ENCODE measurements at regions not wholly inside any gene's neighbourhood (a gene's known extent, or its start where the extent isn't known, plus 50 kb on each side); places are given as distances from the start of the nearest gene placed in this dataset.
A peak's percentile ranks its signal among the peaks of the same experiment; 100 is the strongest.

DNA sequence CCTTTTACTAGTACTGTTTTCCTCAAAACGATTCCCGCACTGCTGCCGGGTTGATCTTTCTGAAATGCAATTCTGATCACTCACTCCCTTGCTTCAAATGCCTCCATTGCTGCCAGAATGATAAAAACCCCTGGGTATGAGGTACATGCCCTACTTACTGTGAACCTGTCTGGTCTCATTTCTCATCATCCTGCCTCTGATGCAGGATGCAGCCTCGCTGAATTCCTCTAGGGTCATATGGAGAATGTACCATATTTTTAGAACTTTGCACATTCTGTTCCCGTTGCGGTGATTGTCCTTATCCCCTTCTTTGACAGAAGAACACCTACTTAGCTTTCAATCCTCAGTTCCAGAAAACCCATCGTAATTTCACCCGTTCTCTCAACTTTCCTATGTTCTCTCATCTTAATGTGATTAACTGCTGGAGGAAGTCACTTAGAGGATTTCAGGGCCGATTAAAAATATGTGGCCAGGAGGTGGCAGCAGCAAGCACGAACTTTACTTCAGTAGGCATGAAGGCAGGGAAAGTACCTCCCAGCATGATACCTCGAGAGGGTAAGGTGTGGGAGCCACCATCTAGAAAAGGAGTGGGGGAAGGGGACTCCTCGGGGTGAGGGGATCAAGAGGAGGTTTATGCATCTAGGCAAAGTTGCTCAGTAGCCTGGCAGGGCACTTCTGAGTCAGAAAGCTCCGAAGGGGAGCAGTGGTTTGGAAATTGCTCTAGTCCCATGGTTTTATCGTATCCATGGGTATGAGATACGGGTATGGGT, 361.5 kb upstream of the ZP4 start:
- TF ChIP-seq, protein P1, sequence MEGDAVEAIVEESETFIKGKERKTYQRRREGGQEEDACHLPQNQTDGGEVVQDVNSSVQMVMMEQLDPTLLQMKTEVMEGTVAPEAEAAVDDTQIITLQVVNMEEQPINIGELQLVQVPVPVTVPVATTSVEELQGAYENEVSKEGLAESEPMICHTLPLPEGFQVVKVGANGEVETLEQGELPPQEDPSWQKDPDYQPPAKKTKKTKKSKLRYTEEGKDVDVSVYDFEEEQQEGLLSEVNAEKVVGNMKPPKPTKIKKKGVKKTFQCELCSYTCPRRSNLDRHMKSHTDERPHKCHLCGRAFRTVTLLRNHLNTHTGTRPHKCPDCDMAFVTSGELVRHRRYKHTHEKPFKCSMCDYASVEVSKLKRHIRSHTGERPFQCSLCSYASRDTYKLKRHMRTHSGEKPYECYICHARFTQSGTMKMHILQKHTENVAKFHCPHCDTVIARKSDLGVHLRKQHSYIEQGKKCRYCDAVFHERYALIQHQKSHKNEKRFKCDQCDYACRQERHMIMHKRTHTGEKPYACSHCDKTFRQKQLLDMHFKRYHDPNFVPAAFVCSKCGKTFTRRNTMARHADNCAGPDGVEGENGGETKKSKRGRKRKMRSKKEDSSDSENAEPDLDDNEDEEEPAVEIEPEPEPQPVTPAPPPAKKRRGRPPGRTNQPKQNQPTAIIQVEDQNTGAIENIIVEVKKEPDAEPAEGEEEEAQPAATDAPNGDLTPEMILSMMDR (IDR thresholded peaks at IDR 0.05; ENCODE audit: insufficient read depth, low read length, severe bottlenecking) = peak; percentile 46
- peak; percentile 13 for FAIRE-seq
- Histone ChIP-seq H3K27me3 (ENCODE audit: control insufficient read depth, insufficient read depth, low read length) (no peaks in the 10 kb centered on the region), H3K4me3 (ENCODE audit: low read depth, low read length) (no peak overlapping the region), H3K36me3 (ENCODE audit: control insufficient read depth, insufficient read depth, low read length) (no peaks in the 10 kb centered on the region)
- DNase-seq (ENCODE audit: low read depth) = peak; percentile 40

DNA sequence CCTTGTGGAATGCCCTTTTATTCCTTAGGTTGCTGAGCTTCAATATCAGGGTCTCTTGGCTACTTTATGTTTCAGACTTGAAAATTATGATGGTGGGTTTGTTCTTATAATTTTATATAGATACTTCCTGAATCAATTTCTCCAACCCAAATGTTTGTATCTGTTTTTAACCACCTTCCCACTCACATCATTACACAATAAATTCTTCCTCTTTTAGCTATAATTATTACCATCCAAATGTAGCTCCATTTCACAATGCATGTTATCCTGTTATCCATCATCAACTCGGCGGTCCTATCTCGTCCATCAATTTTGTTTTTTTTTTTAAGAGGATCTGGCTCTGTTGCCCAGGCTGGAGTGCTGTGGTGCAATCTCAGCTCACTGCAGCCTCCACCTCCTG, 357.6 kb upstream of the ZP4 start:
- Histone ChIP-seq H3K4me3 (ENCODE audit: low read depth, low read length) (no peak overlapping the region), H3K27me3 (ENCODE audit: control insufficient read depth, insufficient read depth, low read length) (no peaks in the 10 kb centered on the region), H3K36me3 (ENCODE audit: control insufficient read depth, insufficient read depth, low read length) (no peaks in the 10 kb centered on the region)
- no peak for DNase-seq (ENCODE audit: low read depth)
- TF ChIP-seq, protein P1 (IDR thresholded peaks at IDR 0.05; ENCODE audit: insufficient read depth, low read length, severe bottlenecking) = no peak
- no peak for FAIRE-seq

DNA sequence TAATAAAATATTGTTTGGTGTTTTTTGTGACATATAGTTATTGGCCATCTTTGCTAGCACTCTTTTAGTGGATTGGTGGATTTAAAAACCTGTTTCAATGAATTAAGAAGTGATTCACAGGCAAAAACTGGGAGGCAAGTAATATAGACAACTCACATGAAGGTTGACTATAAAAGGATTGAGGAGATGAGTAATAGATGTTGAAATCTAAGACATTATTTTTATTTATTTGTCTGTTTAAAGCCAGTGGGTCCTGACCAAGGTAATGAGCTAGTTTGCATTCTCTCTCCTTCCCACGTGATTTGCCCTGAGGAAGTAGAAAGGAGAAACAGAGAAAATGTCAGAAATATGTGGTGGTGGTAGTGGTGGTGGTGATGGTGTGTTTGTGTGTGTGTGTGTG, 351.5 kb upstream of the ZP4 start:
- H3K36me3 ChIP-seq (ENCODE audit: control insufficient read depth, insufficient read depth, low read length) = no peaks in the 10 kb centered on the region
- TF ChIP-seq, protein P1 (IDR thresholded peaks at IDR 0.05; ENCODE audit: insufficient read depth, low read length, severe bottlenecking) = no peak
- DNase-seq (ENCODE audit: low read depth) (peak; percentile 13), FAIRE-seq (no peak)
- no peak overlapping the region for H3K4me3 ChIP-seq (ENCODE audit: low read depth, low read length)
- H3K27me3 ChIP-seq (ENCODE audit: control insufficient read depth, insufficient read depth, low read length) = no peaks in the 10 kb centered on the region

DNA sequence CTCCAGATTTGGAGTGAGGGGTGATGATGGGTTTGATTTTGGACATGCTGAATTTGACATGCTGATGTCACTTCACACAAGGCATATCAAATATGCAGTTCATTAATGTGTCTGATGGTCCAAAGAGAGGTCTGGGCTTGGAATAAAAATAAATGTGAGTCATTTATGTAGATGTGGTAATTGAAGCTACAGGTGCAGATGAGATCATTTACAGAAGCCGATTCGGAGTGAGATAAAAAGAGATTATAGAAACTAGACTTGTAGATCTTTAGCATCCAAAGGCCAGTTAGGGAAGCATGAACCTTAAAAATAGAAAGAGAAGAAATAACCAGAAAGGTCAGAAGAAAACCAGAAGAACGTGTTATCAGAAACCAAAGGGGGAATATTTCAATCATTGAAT, 350.9 kb upstream of the ZP4 start:
- TF ChIP-seq, protein P1 (IDR thresholded peaks at IDR 0.05; ENCODE audit: insufficient read depth, low read length, severe bottlenecking) = no peak
- H3K27me3 ChIP-seq (ENCODE audit: control insufficient read depth, insufficient read depth, low read length) = no peaks in the 10 kb centered on the region
- FAIRE-seq (no peak), DNase-seq (ENCODE audit: low read depth) (no peak)
- H3K4me3 ChIP-seq (ENCODE audit: low read depth, low read length) = no peak overlapping the region
- H3K36me3 ChIP-seq (ENCODE audit: control insufficient read depth, insufficient read depth, low read length) = no peaks in the 10 kb centered on the region

DNA sequence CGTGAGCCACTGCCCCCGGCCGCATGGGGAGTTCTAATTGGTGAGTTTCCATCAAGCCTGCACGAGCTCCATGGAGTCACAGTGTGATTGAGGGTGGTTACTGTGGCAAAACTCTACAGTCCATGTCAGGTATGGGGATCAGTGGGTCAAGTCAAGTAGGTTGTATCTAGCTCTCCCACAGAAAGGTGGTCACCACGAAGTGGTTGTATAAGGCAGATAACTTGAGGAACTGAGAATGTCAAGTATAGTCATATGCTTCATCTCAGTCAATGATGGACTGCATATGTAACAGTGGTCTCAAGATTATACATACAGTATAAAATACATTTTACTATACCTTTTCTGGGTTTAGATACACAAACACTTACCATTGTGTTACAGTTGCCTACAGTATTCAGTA, 348.6 kb upstream of the ZP4 start:
- no peak for DNase-seq (ENCODE audit: low read depth)
- no peaks in the 10 kb centered on the region for H3K27me3 ChIP-seq (ENCODE audit: control insufficient read depth, insufficient read depth, low read length)
- H3K4me3 ChIP-seq (ENCODE audit: low read depth, low read length) = no peak overlapping the region
- FAIRE-seq = no peak
- TF ChIP-seq, protein P1 (IDR thresholded peaks at IDR 0.05; ENCODE audit: insufficient read depth, low read length, severe bottlenecking) = no peak
- no peaks in the 10 kb centered on the region for H3K36me3 ChIP-seq (ENCODE audit: control insufficient read depth, insufficient read depth, low read length)

DNA sequence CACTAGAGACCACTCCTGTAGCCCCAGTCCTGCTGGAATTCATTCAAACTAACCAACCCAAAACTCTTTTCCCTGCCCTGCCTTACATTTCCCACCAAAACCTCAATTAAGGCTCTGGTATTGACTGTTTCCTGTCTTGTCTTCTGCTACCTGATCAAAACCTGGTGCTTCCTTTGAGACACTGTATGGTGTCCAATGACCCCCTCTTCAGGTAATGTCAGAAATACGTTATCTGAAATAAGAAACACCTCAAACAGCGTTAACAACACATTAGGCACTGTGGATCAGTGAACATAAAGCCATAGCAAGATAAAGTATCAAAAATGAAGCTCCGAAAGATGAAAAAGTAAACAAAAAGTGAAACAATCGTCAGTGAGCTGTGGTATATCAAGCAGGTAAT, 343.2 kb upstream of the ZP4 start:
- Histone ChIP-seq H3K27me3 (ENCODE audit: control insufficient read depth, insufficient read depth, low read length) (no peaks in the 10 kb centered on the region), H3K4me3 (ENCODE audit: low read depth, low read length) (no peak overlapping the region), H3K36me3 (ENCODE audit: control insufficient read depth, insufficient read depth, low read length) (no peaks in the 10 kb centered on the region)
- TF ChIP-seq, protein P1 (IDR thresholded peaks at IDR 0.05; ENCODE audit: insufficient read depth, low read length, severe bottlenecking) = no peak
- no peak for DNase-seq (ENCODE audit: low read depth)
- FAIRE-seq = no peak
